HG03521 (cell line): ENCODE measurements at regions not wholly inside any gene's neighbourhood (a gene's known extent, or its start where the extent isn't known, plus 50 kb on each side); places are given as distances from the start of the nearest gene placed in this dataset.

ENCODE experiments used
- ATAC-seq: cut with Tn5 transposase; IDR thresholded peaks from one replicate; pipeline ENCODE4 v1.9.1; 2021; ENCODE audit warnings: mild to moderate bottlenecking, moderate library complexity; ENCODE audit not compliant: unreplicated experiment

GRCh38 chr3:124230998-124231397 is 239.1 kb upstream of the ROPN1 start:
- ATAC-seq: no peak

DNA sequence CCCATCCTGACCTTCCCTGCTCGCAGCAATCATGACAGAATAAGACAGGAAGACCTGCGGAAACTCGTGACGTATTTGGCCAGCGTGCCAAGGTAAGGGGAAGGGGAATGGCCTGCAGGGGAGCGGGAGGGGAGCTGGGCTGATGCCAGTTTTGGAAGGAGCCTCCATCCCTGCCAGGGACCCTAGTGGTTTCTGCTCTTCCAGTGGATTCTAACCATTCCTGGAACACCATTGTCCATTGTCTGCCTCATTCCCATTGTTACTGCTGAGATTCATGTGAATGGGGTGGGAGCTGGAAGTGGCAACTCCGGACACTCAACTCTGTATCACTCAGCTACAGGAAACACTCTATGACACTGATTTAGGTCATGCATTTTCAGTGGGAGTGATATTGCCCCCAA is 242.9 kb upstream of the ROPN1 start:
- ATAC-seq: no peak

- ATAC-seq: no peak
Measured at GRCh38 chr3:124235446-124235845, 243.5 kb upstream of the ROPN1 start.

GRCh38 chr3:124243177-124243859 is 251.4 kb upstream of the ROPN1 start:
- ATAC-seq: no peak

- ATAC-seq: no peak
Measured at GRCh38 chr3:124246376-124246775, 254.5 kb upstream of the ROPN1 start.

GRCh38 chr3:124246949-124247348 is 255.0 kb upstream of the ROPN1 start:
- ATAC-seq: no peak

DNA sequence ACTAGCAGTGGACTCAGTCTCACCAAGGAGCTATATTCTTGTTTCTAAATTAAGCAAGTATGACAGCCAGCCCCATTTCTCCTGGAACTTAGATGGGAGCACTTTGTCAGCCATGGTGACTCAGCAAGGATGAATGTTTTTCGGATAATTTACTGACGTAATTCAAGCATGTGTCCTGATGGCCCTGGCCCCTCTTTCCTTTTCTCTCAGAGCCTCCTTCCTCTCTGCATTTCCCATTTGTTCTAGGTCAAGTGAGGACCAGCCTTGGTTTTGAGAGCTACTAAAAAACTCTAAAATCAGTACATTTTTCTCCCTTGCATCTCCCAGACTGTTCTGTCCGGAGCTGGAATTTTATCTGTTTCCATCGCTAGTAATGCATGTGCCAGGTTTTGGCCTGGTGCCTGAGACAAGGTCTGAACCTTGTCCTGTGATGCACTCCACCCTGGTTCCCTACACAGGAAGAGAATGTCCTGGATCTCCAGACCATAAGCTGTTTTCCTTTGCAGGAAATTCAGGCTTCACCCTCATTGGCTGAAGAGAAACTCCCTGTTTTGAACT is 256.6 kb upstream of the ROPN1 start:
- no peak for ATAC-seq

DNA sequence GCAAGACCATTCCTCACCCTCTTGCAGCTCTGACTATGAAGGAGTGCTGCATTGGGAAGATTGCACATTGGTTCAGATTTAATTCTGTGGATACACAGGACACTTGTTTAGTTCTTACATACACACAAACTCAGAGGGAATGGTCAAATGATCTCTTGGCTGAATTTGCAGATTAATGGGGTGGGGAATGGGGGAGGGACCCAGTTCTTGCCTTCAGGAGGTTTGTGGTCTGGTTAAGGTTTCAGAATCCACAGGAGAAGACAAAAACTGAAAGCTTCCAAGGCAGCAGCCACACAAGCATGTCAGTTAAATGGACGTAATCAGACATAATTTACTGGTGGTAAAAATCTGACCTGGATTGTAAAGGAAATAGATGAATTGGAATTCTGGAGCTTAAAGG is 257.1 kb upstream of the ROPN1 start:
- no peak for ATAC-seq

GRCh38 chr3:124250053-124250452 is 258.1 kb upstream of the ROPN1 start:
- ATAC-seq: no peak

DNA sequence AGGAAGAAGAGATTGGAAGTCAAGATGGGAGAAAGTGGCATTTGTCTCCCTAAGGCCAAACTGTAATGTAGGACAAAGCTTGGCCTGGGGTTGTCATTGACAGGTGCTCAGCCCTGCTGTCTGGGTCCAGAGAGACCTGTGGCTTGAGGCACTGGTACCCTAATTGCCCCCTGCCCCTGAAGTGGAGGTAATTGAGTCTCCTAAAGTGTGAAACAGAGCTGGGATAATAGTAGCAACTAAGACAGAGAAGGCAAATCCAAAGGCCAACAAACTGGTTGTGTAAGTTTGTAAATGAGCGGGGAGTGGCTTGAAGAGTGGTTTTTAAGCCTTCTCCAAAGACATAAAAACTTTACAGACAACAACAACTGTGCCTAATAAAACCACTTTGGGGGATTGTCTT is 264.2 kb upstream of the ROPN1 start:
- no peak for ATAC-seq

- ATAC-seq: no peak
Measured at GRCh38 chr3:124256599-124256998, 264.7 kb upstream of the ROPN1 start.

GRCh38 chr3:124257336-124257864 is 265.5 kb upstream of the ROPN1 start:
- ATAC-seq: no peak

DNA sequence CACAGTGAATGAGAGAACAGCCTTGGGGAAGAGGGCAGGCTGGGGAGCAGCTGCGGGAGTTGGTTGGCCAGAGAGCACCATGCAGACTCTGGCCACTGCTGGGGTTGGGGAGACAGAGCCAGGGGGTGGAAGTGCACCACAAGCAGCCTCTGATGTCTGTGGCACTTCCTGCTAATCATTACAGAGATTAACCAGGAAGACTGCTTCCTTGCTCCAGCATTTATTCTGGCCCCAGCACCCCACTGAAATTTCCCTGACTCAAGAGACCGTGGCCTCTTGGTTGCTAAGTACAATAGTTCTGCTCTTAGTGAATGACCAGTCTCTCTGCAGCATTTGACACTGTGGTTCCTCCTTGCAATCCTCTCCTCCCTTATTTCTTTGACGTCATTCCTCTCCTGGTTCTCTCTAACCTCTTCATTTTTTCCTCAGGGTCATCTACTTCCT is 266.2 kb upstream of the ROPN1 start:
- ATAC-seq: no peak

DNA sequence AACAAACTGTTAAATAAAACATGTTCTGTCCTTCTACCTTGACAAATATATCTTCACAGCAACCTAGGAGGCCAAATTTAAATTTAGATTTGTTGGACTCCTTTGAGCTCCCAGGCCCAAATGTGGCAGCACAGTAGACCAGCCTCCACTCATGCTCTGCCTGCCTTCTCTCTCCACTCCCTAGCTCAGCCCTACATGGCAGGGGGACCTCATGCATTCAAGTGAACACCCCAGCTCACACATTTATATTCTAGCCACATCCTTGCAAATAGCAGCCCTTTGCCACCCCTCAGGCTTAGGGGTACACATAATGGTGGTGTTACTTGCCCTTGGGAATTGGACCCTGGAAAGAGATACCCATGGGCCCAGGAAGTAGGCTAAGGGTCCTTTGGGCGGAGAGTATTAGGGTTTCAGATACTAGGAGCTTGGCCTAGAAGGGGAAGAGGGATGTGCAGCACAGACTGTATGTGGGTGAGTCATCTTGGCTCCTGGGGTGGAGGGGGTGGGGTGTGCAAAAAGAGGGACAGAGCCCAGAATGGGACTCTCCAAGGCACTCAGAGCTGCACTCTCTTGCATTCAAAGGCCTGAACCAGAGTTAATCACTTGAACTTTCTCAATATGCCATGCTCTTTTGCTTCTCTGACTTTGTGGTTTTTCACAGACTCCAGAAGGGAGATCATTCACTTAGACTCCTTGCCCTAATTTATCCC is 268.4 kb upstream of the ROPN1 start:
- no peak for ATAC-seq

- no peak for ATAC-seq
Measured at GRCh38 chr3:124261306-124261705, 269.4 kb upstream of the ROPN1 start.

DNA sequence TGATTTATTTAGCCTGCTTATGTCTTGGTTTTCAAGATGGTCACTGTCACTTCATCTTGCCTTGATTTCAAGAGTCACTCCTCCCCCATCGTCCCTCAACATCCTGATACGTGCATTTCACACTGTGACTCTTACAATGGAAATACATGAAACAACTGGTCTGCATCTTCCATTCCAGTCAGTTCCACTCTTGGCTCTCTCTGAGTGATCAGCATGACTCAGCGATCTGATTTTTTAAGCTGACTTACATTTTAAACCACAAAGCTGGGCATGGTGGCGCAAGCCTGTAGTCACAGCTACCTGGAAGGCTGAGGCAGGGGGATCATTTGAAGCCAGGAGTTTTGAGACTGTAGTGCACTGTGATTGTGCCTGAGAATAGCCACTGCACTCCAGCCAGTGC is 271.2 kb upstream of the ROPN1 start:
- ATAC-seq: no peak

DNA sequence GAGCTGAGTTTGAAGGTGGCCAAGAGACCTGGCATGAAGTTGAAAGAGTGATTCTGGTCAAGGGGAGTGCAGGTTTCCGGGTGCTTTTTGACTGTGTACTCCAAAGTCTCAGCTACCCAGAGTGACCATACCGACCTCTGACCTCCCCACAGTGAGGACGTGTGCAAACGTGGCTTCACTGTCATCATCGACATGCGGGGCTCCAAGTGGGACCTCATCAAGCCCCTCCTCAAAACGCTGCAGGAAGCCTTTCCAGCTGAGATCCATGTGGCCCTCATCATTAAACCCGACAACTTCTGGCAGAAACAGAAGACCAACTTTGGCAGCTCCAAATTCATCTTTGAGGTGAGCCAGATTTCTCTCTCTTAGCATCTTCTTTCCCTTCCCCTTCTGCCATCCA is 272.4 kb upstream of the ROPN1 start:
- ATAC-seq: no peak

- ATAC-seq: no peak
Measured at GRCh38 chr3:124266487-124266886, 274.6 kb upstream of the ROPN1 start.

GRCh38 chr3:124267406-124267805 is 275.5 kb upstream of the ROPN1 start:
- ATAC-seq: no peak

DNA sequence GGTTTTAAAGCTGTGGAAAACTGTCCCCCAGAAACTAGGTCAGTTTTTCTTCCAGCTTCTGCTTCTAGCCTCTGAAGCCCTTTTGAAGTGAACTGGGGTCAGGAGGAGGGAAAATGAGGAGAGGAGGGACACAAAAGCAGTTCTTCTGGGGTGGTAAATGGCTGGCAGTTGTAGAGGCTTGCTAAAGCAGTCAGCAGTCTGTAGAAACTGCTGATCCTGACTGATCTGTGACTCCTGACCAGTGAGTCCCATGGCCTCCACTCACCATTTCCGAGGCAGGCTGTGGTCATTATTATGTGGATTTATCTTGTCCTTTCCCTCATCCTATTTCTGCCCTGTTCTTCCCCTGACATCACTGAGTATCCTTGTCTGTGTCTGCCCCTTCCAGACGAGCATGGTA is 276.4 kb upstream of the ROPN1 start:
- ATAC-seq: no peak

- ATAC-seq: no peak
Measured at GRCh38 chr3:124269619-124270018, 277.7 kb upstream of the ROPN1 start.

GRCh38 chr3:124272605-124273151 is 280.8 kb upstream of the ROPN1 start:
- ATAC-seq: no peak
